A549 (cell line): ENCODE measurements at regions not wholly inside any gene's neighbourhood (a gene's known extent, or its start where the extent isn't known, plus 50 kb on each side); places are given as distances from the start of the nearest gene placed in this dataset.
"Not testable (repeated sequence)": the region's sequence is repeated elsewhere in the genome, so short reads cannot be mapped to it uniquely, and the experiment has no call there.

Experiments used
- ATAC-seq, 2 experiments: fragments of 200-7000 bp in 1 of 2; fragments of >200 bp in 1 of 2; cut with Nextera tagmentation in 1 of 2; cut with Tn5 transposase in 1 of 2; 3 replicates each; pipeline versions ENCODE4 v1.8.0 to v1.9.1; 2018 to 2020; ENCODE audit warnings: mild to moderate bottlenecking in 1 of 2, moderate library complexity in 1 of 2
- CTCF ChIA-PET: fragments of 300-600 bp; sonication (Branson Sonifier 250); formaldehyde crosslinking; extraction: SDS; loops from one replicate; lab custom pipeline; 2021; ENCODE audit warnings: antibody characterized with exemption, inconsistent platforms; lab: Yijun Ruan, JAX
- POLR2A ChIA-PET: fragments of 350-600 bp; formaldehyde crosslinking; extraction: SDS; loops from one replicate; lab custom pipeline; 2021; ENCODE audit warnings: antibody characterized with exemption, inconsistent platforms; lab: Yijun Ruan, JAX
- DNase-seq, 2 experiments: peaks; one replicate each; pipeline versions ENCODE4 v3.0.0 to v3.0.0-alpha.2; 2011 to 2016; ENCODE audit warnings: low read depth in 1 of 2, low spot score in 1 of 2
- FAIRE-seq: peaks from 2 replicates; lab custom pipeline; 2011; peaks lifted over from hg19 to GRCh38; lab: Jason Lieb, UNC
- H3K27ac ChIP-seq, 2 experiments: fragments of >200 bp; sonication (Bioruptor Twin); formaldehyde crosslinking; 3 replicates each; pipeline ENCODE4 v1.5.1; 2016 to 2017
- H3K4me1 ChIP-seq: fragments of >200 bp; sonication (Bioruptor Twin); formaldehyde crosslinking; 3 replicates; pipeline ENCODE4 v1.6.1; 2016
- H3K4me2 ChIP-seq: fragments of >200 bp; sonication (Bioruptor Twin); formaldehyde crosslinking; 3 replicates; pipeline ENCODE4 v1.6.1; 2016
- H3K4me3 ChIP-seq: fragments of >200 bp; sonication (Bioruptor Twin); formaldehyde crosslinking; 3 replicates; pipeline ENCODE4 v1.5.1; 2016
- H3K9me3 ChIP-seq: fragments of >200 bp; sonication (Bioruptor Twin); formaldehyde crosslinking; 3 replicates; pipeline ENCODE4 v1.6.1; 2016
- ATOH8 ChIP-seq: fragments of 250-450 bp; sonication (Bioruptor Pico); IDR thresholded peaks from 2 replicates; pipeline ENCODE4 v1.5.0; 2020; ENCODE audit warnings: low read depth, mild to moderate bottlenecking, moderate library complexity
- BCL3 ChIP-seq: fragments of >200 bp; sonication (Bioruptor Twin); formaldehyde crosslinking; IDR thresholded peaks from 3 replicates; pipeline ENCODE4 v1.6.1; 2016
- BHLHE40 ChIP-seq: IDR thresholded peaks from 2 replicates; pipeline ENCODE4 v1.6.1; 2012; ENCODE audit warnings: low read depth, low read length, inconsistent platforms
- E2F6 ChIP-seq: IDR thresholded peaks from 2 replicates; pipeline ENCODE4 v1.6.1; 2012; ENCODE audit warnings: low read depth, borderline replicate concordance
- EHF ChIP-seq: fragments of 250-450 bp; sonication (Bioruptor Pico); IDR thresholded peaks from 2 replicates; pipeline ENCODE4 v1.5.0; 2020; ENCODE audit warnings: mild to moderate bottlenecking
- ELK1 ChIP-seq: fragments of 150-350 bp; IDR thresholded peaks from 2 replicates; pipeline ENCODE4 v1.6.1; 2014; ENCODE audit warnings: low read depth, mild to moderate bottlenecking, low read length
- EP300 ChIP-seq, 2 experiments: fragments of >200 bp; sonication (Bioruptor Twin); formaldehyde crosslinking; IDR thresholded peaks; 2 replicates in 1 of 2; 3 replicates in 1 of 2; pipeline ENCODE4 v1.6.1; 2016 to 2017
- HDAC2 ChIP-seq: fragments of 200-600 bp; sonication (generic); IDR thresholded peaks from 2 replicates; pipeline ENCODE4 v1.6.1; 2016
- HES2 ChIP-seq: fragments of >200 bp; sonication (Bioruptor Twin); formaldehyde crosslinking; IDR thresholded peaks from 2 replicates; pipeline ENCODE4 v1.6.1; 2016
- HMGXB4 ChIP-seq: fragments of 250-450 bp; sonication (Bioruptor Pico); IDR thresholded peaks from 2 replicates; pipeline ENCODE4 v1.5.0; 2021; ENCODE audit warnings: mild to moderate bottlenecking, moderate library complexity, borderline replicate concordance
- JUNB ChIP-seq: fragments of >200 bp; sonication (Bioruptor Twin); formaldehyde crosslinking; IDR thresholded peaks from 2 replicates; pipeline ENCODE4 v1.6.1; 2016
- POLR2A ChIP-seq: IDR thresholded peaks from 2 replicates; pipeline ENCODE4 v1.6.1; 2012; ENCODE audit warnings: mild to moderate bottlenecking, low read length
- POLR2AphosphoS2 ChIP-seq: conservative IDR thresholded peaks from 2 replicates; pipeline ENCODE4 v1.6.1; 2012; ENCODE audit warnings: low read length, improper control_type of control experiment, inconsistent platforms
- RAD21 ChIP-seq, 2 experiments: fragments of >200 bp in 1 of 2; sonication (Bioruptor Twin) in 1 of 2; formaldehyde crosslinking in 1 of 2; IDR thresholded peaks in 1 of 2; conservative IDR thresholded peaks in 1 of 2; 2 replicates in 1 of 2; 3 replicates in 1 of 2; pipeline ENCODE4 v1.6.1; 2012 to 2018; ENCODE audit warnings: inconsistent platforms in 1 of 2
- RARB ChIP-seq: fragments of 250-450 bp; sonication (Bioruptor Pico); IDR thresholded peaks from 2 replicates; pipeline ENCODE4 v1.8.0; 2021; ENCODE audit warnings: mild to moderate bottlenecking, moderate library complexity
- REST ChIP-seq: fragments of 200-600 bp; sonication (generic); IDR thresholded peaks from 2 replicates; pipeline ENCODE4 v1.6.1; 2016; ENCODE audit warnings: antibody characterized with exemption, mild to moderate bottlenecking, moderate library complexity
- RNF2 ChIP-seq: fragments of 200-600 bp; sonication (generic); IDR thresholded peaks from 2 replicates; pipeline ENCODE4 v1.6.1; 2016; ENCODE audit warnings: low read depth, mild to moderate bottlenecking, antibody characterized with exemption, moderate library complexity, borderline replicate concordance
- SMC3 ChIP-seq: fragments of >200 bp; sonication (Bioruptor Twin); formaldehyde crosslinking; IDR thresholded peaks from 3 replicates; pipeline ENCODE4 v1.6.1; 2018; ENCODE audit warnings: inconsistent platforms
- SREBF2 ChIP-seq: fragments of 450-650 bp; IDR thresholded peaks from 2 replicates; pipeline ENCODE4 v1.6.1; 2014; ENCODE audit warnings: mild to moderate bottlenecking, moderate library complexity
- TFCP2L1 ChIP-seq: fragments of 250-450 bp; sonication (Bioruptor Pico); IDR thresholded peaks from 2 replicates; pipeline ENCODE4 v1.5.0; 2021; ENCODE audit warnings: mild to moderate bottlenecking
- ZFP36 ChIP-seq: fragments of 450-650 bp; IDR thresholded peaks from 2 replicates; pipeline ENCODE4 v1.6.1; 2014; ENCODE audit warnings: borderline replicate concordance; ENCODE audit not compliant: partially characterized antibody
- WGBS: methylation state at CpG from one replicate; pipeline ENCODE4 v1.1.6; 2017; ENCODE audit errors: missing lambda C conversion rate; 5-methylcytosine and 5-hydroxymethylcytosine counted together

- CTCF ChIA-PET = no interaction called here
- no peak overlapping the region for H3K4me2 ChIP-seq
- peak in 1 of 2 experiments; percentile 5 for DNase-seq
- TF ChIP-seq RNF2 = no peak
- no peak for TF ChIP-seq REST
- TF ChIP-seq RAD21 (conservative IDR thresholded peaks at IDR 0.05 in 1 of 2, IDR thresholded peaks at IDR 0.05 in 1 of 2) = no peak
- no peak for TF ChIP-seq EP300 (IDR thresholded peaks at IDR 0.05)
- TF ChIP-seq JUNB = no peak
- TF ChIP-seq POLR2A = no peak
- TF ChIP-seq ZFP36 = no peak
- TF ChIP-seq SREBF2 = no peak
- TF ChIP-seq HMGXB4 (CRISPR knock-in tag) = no peak
- no peak for TF ChIP-seq TFCP2L1
- TF ChIP-seq BCL3 = no peak
- no peak for TF ChIP-seq BHLHE40
- TF ChIP-seq SMC3 = no peak
- TF ChIP-seq, all 56 proteins: peak for 0
- ATAC-seq = peak in 1 of 2 experiments; percentile 83; a peak in 3 of 6 replicates
- Histone ChIP-seq H3K9me3 (no peaks in the 10 kb centered on the region), H3K4me3 (no peak overlapping the region), H3K27ac (no peak overlapping the region), H3K4me1 (no peaks in the 10 kb centered on the region)
- POLR2A ChIA-PET = interaction anchor here (0.6 kb wide), 1 partner anchor 1421 kb away, joined by 5 read pairs; no protein-coding TSS in a partner anchor
- FAIRE-seq = no peak
- 36% methylated on average over 4 of the region's 4 CpGs for WGBS
Measured at GRCh38 chr1:96559707-96560596, 161.6 kb upstream of the PTBP2 start.

- no peaks in the 10 kb centered on the region for H3K9me3 ChIP-seq
- TF ChIP-seq E2F6 = no peak
- no peak for TF ChIP-seq RNF2
- no peak for TF ChIP-seq HDAC2
- no peak for TF ChIP-seq BCL3
- no peak for TF ChIP-seq HES2
- TF ChIP-seq RAD21 (conservative IDR thresholded peaks at IDR 0.05 in 1 of 2, IDR thresholded peaks at IDR 0.05 in 1 of 2) = no peak
- no peak for TF ChIP-seq ELK1
- no peak for TF ChIP-seq RARB (CRISPR knock-in tag)
- TF ChIP-seq POLR2AphosphoS2 = no peak
- no peak for TF ChIP-seq ATOH8 (CRISPR knock-in tag)
- no peak for TF ChIP-seq EHF (CRISPR knock-in tag)
- TF ChIP-seq, all 56 proteins: peak for 0
- DNase-seq (no peak), FAIRE-seq (no peak), ATAC-seq (no peak)
- Histone ChIP-seq H3K4me3 (no peak overlapping the region), H3K4me1 (no peaks in the 10 kb centered on the region), H3K27ac (no peak overlapping the region), H3K4me2 (no peak overlapping the region)
- CTCF ChIA-PET = interaction anchor here (1.1 kb wide), 1 partner anchor 11 kb away, joined by 3 read pairs; no protein-coding TSS in a partner anchor
- POLR2A ChIA-PET = no interaction called here
Measured at GRCh38 chr1:96562094-96562493, 159.5 kb upstream of the PTBP2 start.

GRCh38 chr1:96564401-96564800 lies 157.2 kb upstream of the PTBP2 start:
- CTCF ChIA-PET, POLR2A ChIA-PET, H3K4me3 ChIP-seq, H3K4me2 ChIP-seq, ATAC-seq, H3K9me3 ChIP-seq, H3K27ac ChIP-seq, DNase-seq, H3K4me1 ChIP-seq, FAIRE-seq: not testable (repeated sequence)
- WGBS = 72% methylated on average over 3 of the region's 3 CpGs
